GM12864 (cell line): ENCODE measurements at regions not wholly inside any gene's neighbourhood (a gene's known extent, or its start where the extent isn't known, plus 50 kb on each side); places are given as distances from the start of the nearest gene placed in this dataset.
"Not testable (repeated sequence)": the region's sequence is repeated elsewhere in the genome, so short reads cannot be mapped to it uniquely, and the experiment has no call there.

Source experiments
- DNase-seq: peaks from one replicate; pipeline ENCODE4 v3.0.0-alpha.2; 2011; ENCODE audit warnings: low read depth
- H3K4me3 ChIP-seq: 2 replicates; pipeline ENCODE4 v1.5.1; 2011; ENCODE audit warnings: mild to moderate bottlenecking, low read depth, low read length, control low read depth
- CTCF ChIP-seq: IDR thresholded peaks from 2 replicates; pipeline ENCODE4 v1.5.1; 2011; ENCODE audit warnings: low read depth, mild to moderate bottlenecking, moderate library complexity, low read length, control low read depth, inconsistent platforms; ENCODE audit errors: missing control alignments

GRCh38 chr2:8243748-8244400, 438.0 kb upstream of the ID2 start:
- no peak for TF ChIP-seq CTCF
- H3K4me3 ChIP-seq: no peak overlapping the region
- DNase-seq: no peak

GRCh38 chr2:8244639-8245038, 437.2 kb upstream of the ID2 start:
- no peak overlapping the region for H3K4me3 ChIP-seq
- no peak for TF ChIP-seq CTCF
- DNase-seq: no peak

- H3K4me3 ChIP-seq: no peak overlapping the region
- DNase-seq: no peak
- no peak for TF ChIP-seq CTCF
Observed at GRCh38 chr2:8246137-8246536, 435.7 kb upstream of the ID2 start.

GRCh38 chr2:8247905-8248622, 433.8 kb upstream of the ID2 start:
- H3K4me3 ChIP-seq: no peak overlapping the region
- TF ChIP-seq CTCF: no peak
- DNase-seq: no peak

- H3K4me3 ChIP-seq: no peak overlapping the region
- DNase-seq: no peak
- no peak for TF ChIP-seq CTCF
Observed at GRCh38 chr2:8248623-8248957, 433.3 kb upstream of the ID2 start.

GRCh38 chr2:8249141-8249540, 432.7 kb upstream of the ID2 start:
- DNase-seq: no peak
- H3K4me3 ChIP-seq: no peak overlapping the region
- no peak for TF ChIP-seq CTCF

GRCh38 chr2:8249769-8250168, 432.1 kb upstream of the ID2 start:
- H3K4me3 ChIP-seq: no peak overlapping the region
- DNase-seq: no peak
- TF ChIP-seq CTCF: no peak

- DNase-seq, H3K4me3 ChIP-seq: not testable (repeated sequence)
Observed at GRCh38 chr2:8250290-8250689, 431.6 kb upstream of the ID2 start.
